Body of pancreas (tissue), 4 donors: ENCODE measurements at regions not wholly inside any gene's neighbourhood (a gene's known extent, or its start where the extent isn't known, plus 50 kb on each side); places are given as distances from the start of the nearest gene placed in this dataset.
A peak's percentile ranks its signal among the peaks of the same experiment; 100 is the strongest.

Experiments used
- ATAC-seq: fragments of 150-250 bp; one replicate; pipeline ENCODE4 v1.9.1; 2016
- DNase-seq, 4 donors: peaks; one replicate each; pipeline ENCODE4 v3.0.0-alpha.2; 2019
- H3K27ac ChIP-seq, 4 donors: fragments of 200-600 bp; sonication (generic); 1 replicate in 3 of 4; 2 replicates in 1 of 4; pipeline versions ENCODE4 v1.5.1 to v1.6.1; 2016 to 2019; ENCODE audit warnings: mild to moderate bottlenecking in 1 of 4, mixed read lengths in 1 of 4, moderate library complexity in 1 of 4
- H3K27me3 ChIP-seq, 2 donors: fragments of 200-600 bp; sonication (generic); one replicate each; pipeline ENCODE4 v1.6.0; 2016; ENCODE audit warnings: mild to moderate bottlenecking in 1 of 2
- H3K36me3 ChIP-seq, 2 donors: fragments of 200-600 bp; sonication (generic); replicated peaks in 1 of 2; 2 replicates each; pipeline ENCODE4 v1.5.1; 2016; ENCODE audit warnings: low read depth in 2 of 2; ENCODE audit not compliant: insufficient read depth in 1 of 2
- H3K4me1 ChIP-seq: fragments of 200-600 bp; sonication (generic); one replicate; pipeline ENCODE4 v1.6.0; 2016
- H3K4me3 ChIP-seq, 2 donors: fragments of 200-600 bp; sonication (generic); 1 replicate in 1 of 2; 2 replicates in 1 of 2; pipeline ENCODE4 v1.5.1; 2016 to 2019
- H3K9me3 ChIP-seq, 3 donors: fragments of 200-600 bp; sonication (generic); 1 replicate in 2 of 3; 2 replicates in 1 of 3; pipeline ENCODE4 v1.5.1; 2016
- CTCF ChIP-seq, 7 experiments: fragments of 450-650 bp in 4 of 7; fragments of 200-600 bp in 3 of 7; sonication (generic) in 3 of 7; IDR thresholded peaks; one replicate each; pipeline ENCODE4 v1.5.1; 2016 to 2019; ENCODE audit warnings: antibody characterized with exemption in 7 of 7
- POLR2A ChIP-seq, 3 donors: fragments of 450-650 bp; IDR thresholded peaks; one replicate each; pipeline ENCODE4 v1.6.1; 2016; ENCODE audit warnings: antibody characterized with exemption in 3 of 3, mild to moderate bottlenecking in 2 of 3
- WGBS, 2 donors: methylation state at CpG; one replicate each; pipeline ENCODE4 v1.1.5; 2017; 5-methylcytosine and 5-hydroxymethylcytosine counted together
- intact Hi-C: fragments of 100-400 bp; cut with DNase I; formaldehyde crosslinking; loops from one replicate; pipeline ENCODE4 v1.15.1; 2023

DNA sequence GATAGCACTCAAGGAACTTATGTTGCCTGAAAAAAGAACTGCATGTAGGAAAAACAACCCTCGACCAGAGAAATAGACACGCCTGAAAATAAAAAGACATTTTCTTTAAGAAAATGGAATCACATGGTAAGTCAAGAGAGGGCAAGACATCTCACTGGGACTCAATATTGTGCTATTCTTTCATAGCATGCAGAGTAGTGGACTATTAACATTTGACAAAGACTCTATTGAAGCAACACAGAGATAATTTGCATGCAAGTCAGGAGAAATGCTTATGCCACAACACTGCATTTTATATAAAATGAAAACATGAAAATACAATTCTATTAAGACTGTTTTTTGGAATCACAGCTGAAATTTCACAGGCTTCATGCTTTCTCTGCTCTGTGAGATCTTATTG is 77.9 kb upstream of the RHOBTB1 start:
- DNase-seq (no peak), ATAC-seq (no peak)
- H3K4me1 ChIP-seq, result peaks cover 9% of the 10 kb centered on the region
- no peaks in the 10 kb centered on the region for H3K9me3 ChIP-seq
- WGBS, 2 donors, result 84 to 87% methylated on average over 2 of the region's 2 CpGs
- intact Hi-C loops, result no loop called here
- no peaks in the 10 kb centered on the region for H3K27me3 ChIP-seq
- no peak overlapping the region for H3K27ac ChIP-seq
- no peak overlapping the region for H3K4me3 ChIP-seq
- H3K36me3 ChIP-seq, result no peaks in the 10 kb centered on the region
- TF ChIP-seq CTCF (IDR thresholded peaks at IDR 0.05) (no peak), POLR2A (IDR thresholded peaks at IDR 0.05) (no peak)

DNA sequence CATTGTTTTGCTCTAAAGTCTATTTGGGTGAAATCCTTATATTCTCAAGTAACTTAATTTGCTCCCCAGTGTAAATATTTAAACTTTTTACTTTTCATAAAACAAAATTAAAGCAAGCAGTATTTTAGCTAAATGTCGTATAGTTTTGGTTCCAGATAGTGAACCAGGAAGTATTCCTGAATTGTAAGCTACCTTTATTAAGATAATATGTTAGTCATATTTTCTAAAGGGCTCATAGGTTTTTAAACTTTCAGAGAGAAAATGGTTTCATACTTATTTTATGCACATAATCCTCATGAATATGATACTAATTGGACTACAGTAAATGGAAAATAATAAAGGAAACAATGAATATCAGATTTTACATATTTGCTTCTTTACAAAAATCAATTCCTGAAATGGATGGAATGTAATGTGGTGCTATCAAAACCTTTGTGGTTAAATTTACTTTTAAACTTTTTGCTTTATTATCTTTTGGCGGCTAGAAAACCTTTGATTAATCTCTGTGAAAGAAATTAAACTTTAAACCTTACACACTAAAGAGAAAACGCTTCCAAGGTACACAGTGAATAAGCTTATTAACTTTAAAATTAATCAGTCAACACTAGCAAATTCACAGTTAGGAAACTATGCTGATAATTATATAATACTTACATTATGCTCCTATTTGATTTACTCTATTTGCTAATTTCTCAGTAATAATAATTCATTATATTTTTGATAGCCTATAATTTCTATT is 76.6 kb upstream of the RHOBTB1 start:
- TF ChIP-seq POLR2A (IDR thresholded peaks at IDR 0.05) (no peak), CTCF (IDR thresholded peaks at IDR 0.05) (no peak)
- no peak overlapping the region for H3K4me3 ChIP-seq
- 16 to 17% methylated on average over 3 of the region's 3 CpGs for WGBS, 2 donors
- DNase-seq (no peak), ATAC-seq (no peak)
- H3K27me3 ChIP-seq, result no peaks in the 10 kb centered on the region
- H3K4me1 ChIP-seq, result peaks cover 9% of the 10 kb centered on the region
- peak overlapping the region in 1 of 4 donors; percentile 45 for H3K27ac ChIP-seq
- intact Hi-C loops, result no loop called here
- no peaks in the 10 kb centered on the region for H3K36me3 ChIP-seq
- no peaks in the 10 kb centered on the region for H3K9me3 ChIP-seq

- TF ChIP-seq POLR2A (IDR thresholded peaks at IDR 0.05) (no peak), CTCF (IDR thresholded peaks at IDR 0.05) (no peak)
- ATAC-seq, result no peak
- no peak overlapping the region for H3K27ac ChIP-seq
- peaks cover 9% of the 10 kb centered on the region for H3K4me1 ChIP-seq
- no peaks in the 10 kb centered on the region for H3K9me3 ChIP-seq
- no peak for DNase-seq
- intact Hi-C loops, result no loop called here
- H3K27me3 ChIP-seq, result no peaks in the 10 kb centered on the region
- H3K36me3 ChIP-seq, result no peaks in the 10 kb centered on the region
- H3K4me3 ChIP-seq, result no peak overlapping the region
These were observed 74.2 kb upstream of the RHOBTB1 start for GRCh38 chr10:61018146-61018545.

DNA sequence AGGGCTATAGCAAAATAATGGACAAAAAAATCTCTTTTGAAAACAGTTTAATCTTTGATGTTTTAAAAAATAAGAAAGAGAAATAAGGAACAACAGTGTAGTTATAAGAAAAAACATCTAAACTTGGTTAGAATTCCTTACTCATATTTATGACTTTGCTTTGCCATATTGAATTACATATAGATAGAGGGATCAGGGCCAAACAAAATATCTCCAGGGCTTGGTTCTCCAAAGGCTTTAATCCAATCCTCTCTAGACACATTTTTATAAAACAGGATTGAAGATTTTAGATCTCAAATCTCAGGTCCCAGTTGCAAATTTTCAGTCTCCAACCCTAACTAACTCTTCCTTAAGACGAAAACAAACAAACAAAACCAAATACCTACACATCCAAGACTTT is 72.6 kb upstream of the RHOBTB1 start:
- H3K27ac ChIP-seq, result no peak overlapping the region

More for the DNA sequence above, 72.6 kb upstream of the RHOBTB1 start:
- H3K4me3 ChIP-seq, result no peak overlapping the region
- no peaks in the 10 kb centered on the region for H3K9me3 ChIP-seq
- ATAC-seq, result no peak
- 98 to 100% methylated on average over 1 of the region's 1 CpG for WGBS, 2 donors
- H3K27me3 ChIP-seq, result no peaks in the 10 kb centered on the region
- H3K36me3 ChIP-seq, result no peaks in the 10 kb centered on the region
- intact Hi-C loops, result no loop called here
- peaks cover 9% of the 10 kb centered on the region for H3K4me1 ChIP-seq
- no peak for TF ChIP-seq CTCF (IDR thresholded peaks at IDR 0.05)
- no peak for TF ChIP-seq POLR2A (IDR thresholded peaks at IDR 0.05)
- DNase-seq, result no peak
